Coronary artery (tissue), 2 donors: ENCODE measurements at regions not wholly inside any gene's neighbourhood (a gene's known extent, or its start where the extent isn't known, plus 50 kb on each side); places are given as distances from the start of the nearest gene placed in this dataset.

Source experiments
- DNase-seq: peaks from one replicate; pipeline ENCODE4 v3.0.0-alpha.2; 2017; ENCODE audit warnings: low spot score
- H3K27ac ChIP-seq, 2 donors: fragments of 200-600 bp; sonication (generic); one replicate each; pipeline ENCODE4 v1.5.1; 2016 to 2019
- H3K4me3 ChIP-seq: fragments of 200-600 bp; sonication (generic); 2 replicates; pipeline ENCODE4 v1.5.1; 2016; ENCODE audit warnings: mild to moderate bottlenecking, moderate library complexity
- CTCF ChIP-seq: fragments of 200-600 bp; sonication (generic); IDR thresholded peaks from one replicate; pipeline ENCODE4 v1.5.1; 2019; ENCODE audit warnings: antibody characterized with exemption

GRCh38 chr9:21597284-21597683, 115.2 kb upstream of the IFNE start:
- no peak for TF ChIP-seq CTCF
- no peak for DNase-seq
- H3K4me3 ChIP-seq = no peak overlapping the region
- H3K27ac ChIP-seq = no peak overlapping the region

- Histone ChIP-seq H3K4me3 (no peak overlapping the region), H3K27ac (no peak overlapping the region)
- TF ChIP-seq CTCF = no peak
- DNase-seq = no peak
These were observed 116.6 kb upstream of the IFNE start for GRCh38 chr9:21598749-21599148.

GRCh38 chr9:21605489-21605931, 123.4 kb upstream of the IFNE start:
- no peak overlapping the region for H3K4me3 ChIP-seq
- no peak for TF ChIP-seq CTCF
- H3K27ac ChIP-seq = no peak overlapping the region
- DNase-seq = no peak

GRCh38 chr9:21607576-21607975, 125.5 kb upstream of the IFNE start:
- no peak overlapping the region for H3K4me3 ChIP-seq
- TF ChIP-seq CTCF = no peak
- no peak for DNase-seq
- H3K27ac ChIP-seq = no peak overlapping the region

GRCh38 chr9:21608200-21608599, 126.1 kb upstream of the IFNE start:
- Histone ChIP-seq H3K4me3 (no peak overlapping the region), H3K27ac (no peak overlapping the region)
- TF ChIP-seq CTCF = no peak
- DNase-seq = no peak

GRCh38 chr9:21609506-21609905, 127.4 kb upstream of the IFNE start:
- no peak for DNase-seq
- no peak for TF ChIP-seq CTCF
- Histone ChIP-seq H3K4me3 (no peak overlapping the region), H3K27ac (no peak overlapping the region)

GRCh38 chr9:21611891-21612290, 129.8 kb upstream of the IFNE start:
- no peak for DNase-seq
- TF ChIP-seq CTCF = no peak
- H3K4me3 ChIP-seq = no peak overlapping the region
- no peak overlapping the region for H3K27ac ChIP-seq
